PC-9 (cell line): ENCODE measurements at regions not wholly inside any gene's neighbourhood (a gene's known extent, or its start where the extent isn't known, plus 50 kb on each side); places are given as distances from the start of the nearest gene placed in this dataset.

Experiments used
- BruUV-seq: library from RNA; stranded (reverse); fragments of 400-500 nt; replicated peaks from 2 replicates; lab custom pipeline; 2021; lab: Mats Ljungman, UMichigan
- CTCF ChIA-PET: fragments of 300-600 bp; sonication (Branson Sonifier 250); formaldehyde crosslinking; loops from one replicate; lab custom pipeline; 2022; ENCODE audit warnings: antibody characterized with exemption; lab: Charles Lee
- POLR2A ChIA-PET: fragments of 300-600 bp; sonication (Branson Sonifier 250); formaldehyde crosslinking; loops from one replicate; lab custom pipeline; 2022; ENCODE audit warnings: antibody characterized with exemption; ENCODE audit not compliant: unreplicated experiment; lab: Charles Lee
- DNase-seq, 2 experiments: peaks; one replicate each; pipeline versions ENCODE4 v3.0.0 to v3.0.0-alpha.2; 2015 to 2022; ENCODE audit warnings: mixed read lengths in 1 of 2
- H2AFZ ChIP-seq: fragments of 200-600 bp; sonication (generic); 2 replicates; pipeline ENCODE4 v1.8.1; 2017; ENCODE audit warnings: antibody characterized with exemption
- H3F3A ChIP-seq: fragments of 200-600 bp; sonication (generic); 2 replicates; pipeline ENCODE4 v1.8.1; 2017; ENCODE audit warnings: antibody characterized with exemption, mild to moderate bottlenecking, low read depth; ENCODE audit not compliant: insufficient read depth
- H3K27ac ChIP-seq: fragments of 200-600 bp; sonication (generic); 2 replicates; pipeline ENCODE4 v1.6.1; 2016; ENCODE audit warnings: mixed run types
- H3K27me3 ChIP-seq: fragments of 200-600 bp; sonication (generic); 2 replicates; pipeline ENCODE4 v1.6.1; 2016; ENCODE audit warnings: low read depth, mixed run types; ENCODE audit not compliant: insufficient read depth
- H3K36me3 ChIP-seq: fragments of 200-600 bp; sonication (generic); 2 replicates; pipeline ENCODE4 v1.6.1; 2016; ENCODE audit warnings: low read depth, mixed run types
- H3K4me1 ChIP-seq: fragments of 200-600 bp; sonication (generic); replicated peaks from 2 replicates; pipeline ENCODE4 v1.6.1; 2016; ENCODE audit warnings: mixed run types; ENCODE audit not compliant: insufficient read depth
- H3K4me2 ChIP-seq: fragments of 200-600 bp; sonication (generic); 2 replicates; pipeline ENCODE4 v1.6.1; 2017; ENCODE audit warnings: mixed run types
- H3K4me3 ChIP-seq: fragments of 200-600 bp; sonication (generic); 2 replicates; pipeline ENCODE4 v1.6.1; 2016; ENCODE audit warnings: mixed run types
- H3K79me2 ChIP-seq: fragments of 200-600 bp; sonication (generic); 2 replicates; pipeline ENCODE4 v1.6.1; 2017; ENCODE audit warnings: low read depth, mixed run types
- H3K9me2 ChIP-seq: fragments of 200-600 bp; sonication (generic); 2 replicates; pipeline ENCODE4 v1.8.1; 2017; ENCODE audit warnings: mild to moderate bottlenecking; ENCODE audit not compliant: insufficient read depth
- H3K9me3 ChIP-seq: fragments of 200-600 bp; sonication (generic); 2 replicates; pipeline ENCODE4 v1.8.1; 2016; ENCODE audit warnings: low read depth; ENCODE audit not compliant: insufficient read depth
- H4K20me1 ChIP-seq: fragments of 200-600 bp; sonication (generic); 2 replicates; pipeline ENCODE4 v1.8.1; 2017; ENCODE audit not compliant: insufficient read depth
- EZH2 ChIP-seq: fragments of 200-600 bp; sonication (generic); IDR thresholded peaks from 2 replicates; pipeline ENCODE4 v1.8.0; 2017; ENCODE audit warnings: antibody characterized with exemption, low read depth
- intact Hi-C: fragments of 100-400 bp; cut with micrococcal nuclease; formaldehyde crosslinking; loops from one replicate; pipeline ENCODE4 v1.10.0; 2022; ENCODE audit not compliant: unreplicated experiment
- TF ChIP-seq, protein P1 (sequence below): fragments of 200-600 bp; sonication (generic); conservative IDR thresholded peaks from 2 replicates; pipeline ENCODE4 v1.6.1; 2017; ENCODE audit warnings: mixed run types, antibody characterized with exemption, mild to moderate bottlenecking, moderate library complexity

DNA sequence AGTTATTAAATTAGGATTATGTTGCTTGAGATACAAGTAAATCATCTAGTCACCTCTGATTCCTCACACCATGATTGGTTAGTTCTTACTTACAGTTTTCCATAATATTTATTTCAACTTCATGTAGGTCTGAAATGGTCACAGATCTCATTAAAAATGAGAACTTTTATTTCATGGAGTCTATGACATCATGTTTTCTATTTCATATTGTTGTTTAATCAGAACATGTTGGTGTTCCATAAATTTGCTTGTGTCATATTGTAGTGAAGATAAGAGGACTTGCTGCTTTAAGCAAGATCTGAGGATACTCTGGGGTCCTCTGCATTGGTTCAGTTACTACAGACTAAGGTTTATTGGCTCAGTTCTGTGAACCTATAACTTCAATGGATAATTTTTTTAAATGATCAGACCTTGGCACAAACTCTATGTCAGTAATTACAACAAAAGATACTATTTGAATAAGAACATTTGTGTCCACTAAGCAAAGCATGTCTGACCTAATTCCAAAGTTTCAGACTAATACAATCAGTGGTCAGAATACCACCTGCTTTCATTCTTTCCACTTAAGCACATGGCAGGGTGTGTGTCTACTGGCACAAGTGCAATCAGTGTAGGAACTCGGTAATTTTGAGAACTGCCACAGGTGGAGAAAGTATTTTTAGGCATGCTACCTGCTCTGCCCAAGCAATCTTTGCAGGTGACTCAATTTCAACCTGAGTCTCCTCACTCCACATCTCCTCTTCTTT, 68.5 kb downstream of the CCDC71L start:
- intact Hi-C loops = no loop called here
- Histone ChIP-seq H3K9me3 (no peaks in the 10 kb centered on the region), H3K36me3 (no peaks in the 10 kb centered on the region), H3K4me3 (no peak overlapping the region), H3K27ac (no peak overlapping the region), H3K4me1 (peaks cover 7% of the 10 kb centered on the region; the same call in 1 of the 2 replicates), H2AFZ (peak overlapping the region; percentile 29; the same call in 1 of the 2 replicates), H3K9me2 (no peaks in the 10 kb centered on the region), H3K27me3 (no peaks in the 10 kb centered on the region), H3K79me2 (no peaks in the 10 kb centered on the region), H4K20me1 (no peaks in the 10 kb centered on the region), H3K4me2 (no peak overlapping the region), H3F3A (no peaks in the 10 kb centered on the region)
- ChIA-PET CTCF (no interaction called here), POLR2A (no interaction called here)
- no peak for DNase-seq
- no TSS peak for BruUV-seq
- TF ChIP-seq, protein P1, sequence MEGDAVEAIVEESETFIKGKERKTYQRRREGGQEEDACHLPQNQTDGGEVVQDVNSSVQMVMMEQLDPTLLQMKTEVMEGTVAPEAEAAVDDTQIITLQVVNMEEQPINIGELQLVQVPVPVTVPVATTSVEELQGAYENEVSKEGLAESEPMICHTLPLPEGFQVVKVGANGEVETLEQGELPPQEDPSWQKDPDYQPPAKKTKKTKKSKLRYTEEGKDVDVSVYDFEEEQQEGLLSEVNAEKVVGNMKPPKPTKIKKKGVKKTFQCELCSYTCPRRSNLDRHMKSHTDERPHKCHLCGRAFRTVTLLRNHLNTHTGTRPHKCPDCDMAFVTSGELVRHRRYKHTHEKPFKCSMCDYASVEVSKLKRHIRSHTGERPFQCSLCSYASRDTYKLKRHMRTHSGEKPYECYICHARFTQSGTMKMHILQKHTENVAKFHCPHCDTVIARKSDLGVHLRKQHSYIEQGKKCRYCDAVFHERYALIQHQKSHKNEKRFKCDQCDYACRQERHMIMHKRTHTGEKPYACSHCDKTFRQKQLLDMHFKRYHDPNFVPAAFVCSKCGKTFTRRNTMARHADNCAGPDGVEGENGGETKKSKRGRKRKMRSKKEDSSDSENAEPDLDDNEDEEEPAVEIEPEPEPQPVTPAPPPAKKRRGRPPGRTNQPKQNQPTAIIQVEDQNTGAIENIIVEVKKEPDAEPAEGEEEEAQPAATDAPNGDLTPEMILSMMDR = no peak
- TF ChIP-seq EZH2 = no peak

DNA sequence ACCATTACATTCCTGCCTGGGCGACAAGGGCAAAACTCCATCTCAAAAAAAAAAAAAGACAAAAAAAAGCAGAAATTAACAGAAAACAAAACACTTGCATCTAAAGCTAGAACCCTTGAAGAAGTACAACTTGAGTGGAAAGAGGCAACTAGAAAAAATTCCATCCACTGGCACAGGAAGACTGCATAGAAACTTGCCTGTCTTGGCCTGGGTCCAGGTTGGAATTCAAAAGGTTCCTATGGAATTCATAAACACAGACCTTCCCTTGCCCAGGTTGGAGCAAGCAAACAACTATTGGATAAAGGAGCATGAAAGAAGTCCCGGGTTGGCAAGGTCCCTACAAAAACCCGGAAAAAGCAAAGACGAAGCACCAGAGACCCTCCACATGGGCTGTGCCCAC, 69.8 kb downstream of the CCDC71L start:
- ChIA-PET POLR2A (no interaction called here), CTCF (no interaction called here)
- BruUV-seq = no TSS peak
- Histone ChIP-seq H3K4me1 (peaks cover 7% of the 10 kb centered on the region; the same call in 1 of the 2 replicates), H3F3A (no peaks in the 10 kb centered on the region), H3K9me3 (no peaks in the 10 kb centered on the region), H3K27ac (no peak overlapping the region), H3K27me3 (no peaks in the 10 kb centered on the region), H2AFZ (no peak overlapping the region), H3K36me3 (no peaks in the 10 kb centered on the region), H3K9me2 (no peaks in the 10 kb centered on the region), H4K20me1 (no peaks in the 10 kb centered on the region), H3K4me2 (no peak overlapping the region), H3K79me2 (no peaks in the 10 kb centered on the region), H3K4me3 (no peak overlapping the region)
- no peak for TF ChIP-seq EZH2
- TF ChIP-seq, protein P1 = no peak
- DNase-seq = no peak
- intact Hi-C loops = no loop called here

DNA sequence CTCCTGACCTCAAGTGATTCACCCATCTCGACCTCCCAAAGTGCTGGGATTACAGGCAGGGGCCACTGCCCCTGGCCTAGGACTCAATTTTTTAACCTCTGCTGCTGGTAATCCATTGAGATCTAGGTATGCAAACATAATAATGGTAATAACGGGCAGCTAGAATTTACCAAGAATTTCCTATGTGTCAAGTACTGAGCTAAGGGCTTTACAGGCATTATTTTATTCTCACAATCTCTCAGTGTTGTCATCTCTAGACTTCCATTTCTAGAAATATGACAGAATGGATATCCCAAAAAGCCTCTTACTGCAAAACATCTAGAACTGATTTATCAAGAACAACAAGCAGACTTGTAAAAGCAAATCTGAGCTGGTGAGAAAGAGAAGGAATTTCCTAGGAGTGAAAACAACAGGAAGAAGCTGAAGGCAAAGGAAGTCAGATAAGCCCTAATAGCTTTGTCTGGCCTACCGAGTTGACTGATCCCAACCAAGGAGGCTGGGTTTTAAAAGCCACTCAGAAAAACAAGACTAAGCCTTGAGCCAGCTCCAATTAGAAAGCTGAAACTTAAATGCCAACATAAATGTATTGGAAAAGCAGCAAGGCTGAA, 70.6 kb downstream of the CCDC71L start:
- Histone ChIP-seq H3K27ac (no peak overlapping the region), H4K20me1 (no peaks in the 10 kb centered on the region), H3K4me1 (peaks cover 7% of the 10 kb centered on the region; the same call in 1 of the 2 replicates), H3K9me2 (no peaks in the 10 kb centered on the region), H3K79me2 (no peaks in the 10 kb centered on the region), H3K4me3 (no peak overlapping the region), H3K4me2 (no peak overlapping the region), H2AFZ (no peak overlapping the region), H3F3A (no peaks in the 10 kb centered on the region), H3K36me3 (no peaks in the 10 kb centered on the region), H3K27me3 (no peaks in the 10 kb centered on the region), H3K9me3 (no peaks in the 10 kb centered on the region)
- intact Hi-C loops = no loop called here
- TF ChIP-seq EZH2 = no peak
- TF ChIP-seq, protein P1 = no peak
- ChIA-PET CTCF (interaction anchor here (0.7 kb wide), 1 partner anchor 452 kb away, joined by 3 read pairs; no protein-coding TSS in a partner anchor), POLR2A (no interaction called here)
- no peak for DNase-seq
- no TSS peak for BruUV-seq
